GM12801 (cell line): ENCODE measurements at regions not wholly inside any gene's neighbourhood (a gene's known extent, or its start where the extent isn't known, plus 50 kb on each side); places are given as distances from the start of the nearest gene placed in this dataset.

Experiments used
- TF ChIP-seq, protein P1 (sequence below): IDR thresholded peaks from one replicate; pipeline ENCODE4 v1.5.1; 2011; ENCODE audit warnings: control low read depth; ENCODE audit not compliant: insufficient read length; ENCODE audit errors: extremely low read depth

DNA sequence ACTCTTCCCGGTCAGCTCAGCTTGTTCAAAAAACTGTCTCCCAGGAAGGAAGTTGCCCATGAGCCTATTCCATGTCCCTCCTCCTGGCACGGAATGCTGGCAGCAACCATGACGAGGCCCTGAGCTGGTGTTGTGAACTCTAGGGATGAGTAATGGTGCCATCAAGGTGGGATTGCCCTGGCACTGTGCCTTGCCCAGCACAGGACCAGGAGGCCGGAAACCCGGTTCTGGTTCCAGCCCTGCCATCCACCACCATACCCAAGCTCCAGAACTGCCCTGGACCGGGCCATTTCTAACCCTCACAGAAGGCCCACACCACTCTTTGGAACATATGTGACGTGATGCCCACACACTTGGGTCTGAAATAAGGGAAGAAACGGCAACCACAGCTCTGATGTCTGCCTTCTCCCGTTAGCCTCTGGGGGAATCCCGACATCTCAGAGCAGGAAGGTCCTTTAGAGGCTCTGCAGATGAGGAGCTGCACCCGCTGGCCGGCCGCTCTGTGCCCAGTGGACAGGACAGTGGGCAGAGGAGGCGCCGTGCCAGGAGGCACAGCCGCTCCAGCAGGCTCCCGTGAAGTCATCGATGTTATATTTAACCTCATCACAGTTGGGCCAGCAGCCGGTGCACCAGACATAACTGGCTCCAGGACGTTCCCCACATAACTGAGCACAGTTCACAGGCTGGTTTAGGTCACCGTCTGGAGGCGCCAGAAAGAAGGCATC is 462.1 kb upstream of the ID2 start:
- TF ChIP-seq, protein P1, sequence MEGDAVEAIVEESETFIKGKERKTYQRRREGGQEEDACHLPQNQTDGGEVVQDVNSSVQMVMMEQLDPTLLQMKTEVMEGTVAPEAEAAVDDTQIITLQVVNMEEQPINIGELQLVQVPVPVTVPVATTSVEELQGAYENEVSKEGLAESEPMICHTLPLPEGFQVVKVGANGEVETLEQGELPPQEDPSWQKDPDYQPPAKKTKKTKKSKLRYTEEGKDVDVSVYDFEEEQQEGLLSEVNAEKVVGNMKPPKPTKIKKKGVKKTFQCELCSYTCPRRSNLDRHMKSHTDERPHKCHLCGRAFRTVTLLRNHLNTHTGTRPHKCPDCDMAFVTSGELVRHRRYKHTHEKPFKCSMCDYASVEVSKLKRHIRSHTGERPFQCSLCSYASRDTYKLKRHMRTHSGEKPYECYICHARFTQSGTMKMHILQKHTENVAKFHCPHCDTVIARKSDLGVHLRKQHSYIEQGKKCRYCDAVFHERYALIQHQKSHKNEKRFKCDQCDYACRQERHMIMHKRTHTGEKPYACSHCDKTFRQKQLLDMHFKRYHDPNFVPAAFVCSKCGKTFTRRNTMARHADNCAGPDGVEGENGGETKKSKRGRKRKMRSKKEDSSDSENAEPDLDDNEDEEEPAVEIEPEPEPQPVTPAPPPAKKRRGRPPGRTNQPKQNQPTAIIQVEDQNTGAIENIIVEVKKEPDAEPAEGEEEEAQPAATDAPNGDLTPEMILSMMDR = no peak

DNA sequence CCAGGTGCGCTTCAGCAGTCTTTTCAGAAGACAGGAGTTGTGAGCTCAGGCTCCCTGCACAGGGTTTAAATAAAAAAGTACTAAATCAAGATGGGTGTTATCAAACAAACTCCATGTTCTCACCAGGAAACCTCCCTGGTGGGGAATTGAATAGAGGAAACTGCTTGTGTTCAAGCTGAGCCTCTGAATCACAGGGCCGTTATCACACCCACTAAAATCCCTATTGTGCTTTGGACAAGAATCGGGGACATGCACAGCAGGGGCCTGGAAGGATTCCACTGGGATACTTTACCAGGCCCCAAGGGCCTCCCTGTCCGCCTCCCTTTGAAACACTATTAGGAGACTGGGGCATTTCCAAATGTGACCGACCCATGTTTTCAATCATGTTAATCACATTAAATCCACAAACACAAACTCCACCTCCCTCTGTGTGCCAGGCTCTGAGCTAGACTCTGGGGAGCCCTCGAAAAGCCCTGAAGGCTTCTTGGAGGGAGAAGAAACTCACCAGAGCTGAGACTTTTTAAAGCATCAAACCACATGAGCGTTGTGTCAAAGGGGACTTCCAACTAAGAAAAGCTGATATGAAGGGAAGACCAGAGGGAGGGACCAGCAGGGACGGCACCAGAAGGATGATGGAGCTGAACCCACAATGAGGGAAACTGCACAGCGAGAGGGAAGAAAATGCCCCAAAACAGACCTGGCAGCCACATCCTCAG is 458.7 kb upstream of the ID2 start:
- TF ChIP-seq, protein P1 = no peak

DNA sequence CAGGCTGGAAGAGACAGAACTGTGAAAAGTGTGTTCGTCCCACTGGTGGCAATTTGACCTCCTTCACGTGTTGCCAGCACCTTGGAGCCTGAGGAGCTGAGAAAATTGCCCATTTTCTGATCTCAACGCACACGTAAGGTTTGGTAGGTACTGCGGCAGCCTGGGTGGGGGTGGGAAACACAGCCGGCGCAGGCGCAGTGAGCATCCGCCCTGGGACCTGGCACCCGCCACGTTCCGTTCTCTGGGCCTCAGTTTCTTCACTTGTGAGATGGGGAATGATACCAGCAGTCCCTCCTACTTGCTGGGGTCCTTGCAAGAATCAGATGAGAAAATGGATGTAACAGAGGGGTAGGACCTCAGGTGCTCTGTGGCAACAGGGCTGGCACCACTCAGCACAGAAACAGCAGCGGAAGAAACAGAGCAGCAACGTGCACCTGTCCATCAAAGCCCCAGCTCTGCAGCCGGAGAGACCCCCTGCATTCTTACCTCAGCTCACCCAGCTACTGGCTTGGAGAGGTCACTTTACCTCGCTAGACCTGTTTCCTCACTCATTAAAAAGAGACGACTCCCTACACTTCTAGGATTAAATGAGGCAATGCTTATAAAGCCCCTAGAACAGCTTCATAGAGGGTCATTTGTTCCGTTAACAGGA is 458.0 kb upstream of the ID2 start:
- TF ChIP-seq, protein P1 = no peak

DNA sequence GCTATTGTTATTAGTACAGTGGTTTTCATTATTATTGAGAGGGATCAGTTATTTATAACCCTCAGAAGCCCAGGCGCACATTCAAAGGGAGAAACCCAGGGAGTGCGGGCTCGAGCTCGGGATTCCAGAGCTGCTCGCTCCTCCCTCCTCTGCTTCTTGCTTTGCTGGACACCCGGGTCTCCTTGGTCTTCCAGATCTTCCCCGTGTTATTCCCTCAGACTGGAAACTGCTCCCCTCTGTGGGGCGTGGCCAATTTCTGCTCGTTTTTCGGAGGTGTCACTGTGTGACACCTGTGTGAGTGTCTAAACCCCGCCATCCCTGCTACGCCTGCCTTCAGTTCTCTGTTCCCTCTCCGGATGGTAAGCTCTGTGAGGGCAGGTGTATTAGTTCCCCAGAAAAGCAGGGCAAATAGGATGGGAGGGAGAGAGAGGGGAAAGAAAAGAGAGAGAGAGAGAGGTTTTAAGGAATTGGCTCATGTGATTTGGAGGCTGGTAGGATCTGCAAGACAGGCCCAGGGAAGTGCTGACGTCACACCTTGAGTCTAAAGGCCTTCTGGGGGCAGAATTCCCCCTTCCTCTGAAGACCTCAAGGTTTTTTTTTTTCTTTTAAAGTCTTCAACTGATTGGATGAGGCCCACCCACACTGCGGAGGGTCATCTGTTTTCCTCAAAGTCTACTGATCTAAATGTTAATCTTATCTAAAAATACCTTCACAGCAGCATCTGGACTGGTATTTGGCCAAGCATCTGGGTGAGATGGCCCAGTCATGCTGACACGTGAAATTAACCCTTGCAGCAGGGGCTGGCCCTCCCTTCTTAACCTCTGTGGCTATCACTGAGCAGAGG is 457.3 kb upstream of the ID2 start:
- TF ChIP-seq, protein P1 = no peak

DNA sequence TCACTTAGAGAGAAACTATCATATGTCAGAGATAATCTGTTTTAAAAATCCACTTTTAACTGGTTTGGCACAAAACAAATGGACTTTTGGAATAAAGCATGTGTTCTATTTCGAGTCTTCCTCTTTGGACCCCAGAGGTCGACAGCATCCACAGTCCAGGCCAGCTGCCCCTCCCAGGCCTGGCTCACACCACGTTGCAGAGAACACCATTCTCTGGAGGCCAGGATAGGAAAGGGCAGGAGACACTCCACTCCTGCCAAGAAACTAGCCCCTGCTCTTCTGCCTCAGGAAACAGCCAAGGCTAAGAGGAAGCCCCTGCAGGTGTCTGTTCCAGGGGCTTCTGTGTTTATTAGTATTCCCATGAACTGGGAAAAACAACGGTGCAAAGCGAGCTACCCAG is 456.6 kb upstream of the ID2 start:
- TF ChIP-seq, protein P1 = no peak

DNA sequence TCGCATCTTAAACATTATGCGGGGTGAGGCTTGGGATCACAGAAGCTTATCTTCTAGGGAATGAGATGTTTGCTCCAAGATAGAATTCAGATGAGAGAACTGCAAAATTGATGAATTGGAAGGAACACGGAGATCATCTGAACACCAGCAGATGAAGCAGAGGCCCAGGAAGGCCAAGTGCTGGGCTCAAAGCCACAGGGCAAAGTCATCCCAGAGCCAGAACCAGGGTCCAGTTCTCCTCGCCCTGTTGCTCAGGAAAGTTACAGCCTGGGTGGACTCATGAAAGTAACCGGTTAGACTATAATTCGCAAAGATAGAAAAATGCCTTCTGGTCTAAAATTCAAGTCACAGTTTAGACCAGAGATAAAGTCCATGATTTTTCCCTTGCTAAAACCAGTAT is 456.1 kb upstream of the ID2 start:
- TF ChIP-seq, protein P1 = no peak

DNA sequence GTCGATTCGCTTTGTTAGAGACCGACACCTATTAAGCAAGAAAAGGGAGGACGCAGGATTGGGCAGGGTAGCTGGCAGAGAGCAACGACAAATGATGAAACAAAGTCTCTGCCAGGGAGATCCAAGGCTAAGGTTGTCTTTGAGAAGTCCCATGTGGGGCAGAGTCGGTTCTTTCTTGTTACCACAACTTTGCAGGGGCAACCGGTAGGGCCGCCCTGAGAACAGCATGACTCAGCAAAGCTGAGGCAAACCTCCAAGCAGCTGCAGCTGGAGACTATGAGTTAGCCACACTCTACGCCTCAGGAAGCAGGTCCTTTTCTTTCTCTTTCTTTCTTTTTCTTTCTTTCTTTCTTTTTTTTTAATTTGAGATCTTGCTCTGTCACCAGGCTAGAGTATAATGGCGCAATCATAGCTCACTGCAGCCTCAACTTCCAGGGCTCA is 452.3 kb upstream of the ID2 start:
- TF ChIP-seq, protein P1 = no peak
